Gastroesophageal sphincter (tissue), 4 donors: ENCODE measurements at regions not wholly inside any gene's neighbourhood (a gene's known extent, or its start where the extent isn't known, plus 50 kb on each side); places are given as distances from the start of the nearest gene placed in this dataset.

Experiments used
- ATAC-seq: fragments of 150-250 bp; one replicate; pipeline ENCODE4 v1.9.1; 2016; ENCODE audit warnings: mild to moderate bottlenecking, moderate library complexity
- H3K27ac ChIP-seq, 4 donors: fragments of 200-600 bp; sonication (generic) in 3 of 4; 1 replicate in 3 of 4; 2 replicates in 1 of 4; pipeline ENCODE4 v1.5.1; 2016 to 2019
- H3K27me3 ChIP-seq: fragments of 200-600 bp; sonication (generic); one replicate; pipeline ENCODE4 v1.5.1; 2019
- H3K36me3 ChIP-seq, 2 donors: fragments of 200-600 bp; sonication (generic); one replicate each; pipeline ENCODE4 v1.5.1; 2019; ENCODE audit warnings: control low read depth in 1 of 2
- H3K4me1 ChIP-seq, 3 donors: fragments of 200-600 bp; sonication (generic); 1 replicate in 2 of 3; 2 replicates in 1 of 3; pipeline ENCODE4 v1.5.1; 2016 to 2019; ENCODE audit warnings: control low read depth in 2 of 3
- H3K4me3 ChIP-seq, 2 donors: fragments of 200-600 bp; sonication (generic); one replicate each; pipeline ENCODE4 v1.5.1; 2019; ENCODE audit warnings: mild to moderate bottlenecking in 1 of 2, moderate library complexity in 1 of 2
- H3K9me3 ChIP-seq, 3 donors: fragments of 200-600 bp; sonication (generic); one replicate each; pipeline ENCODE4 v1.5.1; 2017 to 2019; ENCODE audit warnings: control low read depth in 2 of 3
- EP300 ChIP-seq: sonication (generic); formaldehyde crosslinking; IDR thresholded peaks from one replicate; pipeline ENCODE4 v1.6.1; 2017; ENCODE audit warnings: antibody characterized with exemption, mild to moderate bottlenecking
- POLR2A ChIP-seq, 2 donors: fragments of 450-650 bp; IDR thresholded peaks; one replicate each; pipeline ENCODE4 v1.6.1; 2017; ENCODE audit warnings: antibody characterized with exemption in 2 of 2, mild to moderate bottlenecking in 2 of 2, moderate library complexity in 1 of 2
- POLR2AphosphoS5 ChIP-seq: sonication (generic); formaldehyde crosslinking; IDR thresholded peaks from one replicate; pipeline ENCODE4 v1.6.1; 2017; ENCODE audit warnings: antibody characterized with exemption
- WGBS, 2 donors: methylation state at CpG; one replicate each; pipeline ENCODE4 v1.1.5; 2018; ENCODE audit warnings: low coverage in 1 of 2; 5-methylcytosine and 5-hydroxymethylcytosine counted together
- TF ChIP-seq, protein P1 (sequence below), 4 experiments: fragments of 200-600 bp in 2 of 4; fragments of 450-650 bp in 2 of 4; sonication (generic) in 1 of 4; IDR thresholded peaks; one replicate each; pipeline ENCODE4 v1.5.1; 2017 to 2019; ENCODE audit warnings: antibody characterized with exemption in 4 of 4, mild to moderate bottlenecking in 2 of 4, moderate library complexity in 2 of 4

DNA sequence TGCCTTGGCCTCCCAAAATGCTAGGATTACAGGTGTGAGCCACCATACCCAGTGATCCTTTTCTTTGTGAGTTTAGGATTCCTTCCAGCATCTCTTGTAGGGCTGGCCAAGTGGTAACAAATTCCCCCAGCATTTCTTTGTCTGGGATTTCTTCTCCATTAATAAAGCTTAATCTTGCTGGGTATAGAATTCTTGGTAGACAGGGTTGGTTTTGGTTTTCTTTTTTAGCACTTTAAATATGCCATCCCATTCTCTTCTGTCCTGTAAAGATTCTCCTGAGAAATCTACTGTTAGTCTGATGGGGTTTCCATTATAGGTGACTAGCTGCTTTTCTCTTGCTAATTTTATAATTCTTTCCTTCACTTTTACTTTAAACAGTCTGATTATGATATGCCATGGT, 173.0 kb upstream of the TOM1L1 start:
- Histone ChIP-seq H3K4me3 (no peak overlapping the region), H3K9me3 (peaks cover 0 to 59% (median 0%) of the 10 kb centered on the region in 3 donors), H3K4me1 (no peaks in the 10 kb centered on the region), H3K27me3 (no peaks in the 10 kb centered on the region), H3K27ac (no peak overlapping the region), H3K36me3 (no peaks in the 10 kb centered on the region)
- TF ChIP-seq POLR2AphosphoS5, result no peak
- TF ChIP-seq EP300, result no peak
- no peak for TF ChIP-seq POLR2A (IDR thresholded peaks at IDR 0.05)
- TF ChIP-seq, protein P1, sequence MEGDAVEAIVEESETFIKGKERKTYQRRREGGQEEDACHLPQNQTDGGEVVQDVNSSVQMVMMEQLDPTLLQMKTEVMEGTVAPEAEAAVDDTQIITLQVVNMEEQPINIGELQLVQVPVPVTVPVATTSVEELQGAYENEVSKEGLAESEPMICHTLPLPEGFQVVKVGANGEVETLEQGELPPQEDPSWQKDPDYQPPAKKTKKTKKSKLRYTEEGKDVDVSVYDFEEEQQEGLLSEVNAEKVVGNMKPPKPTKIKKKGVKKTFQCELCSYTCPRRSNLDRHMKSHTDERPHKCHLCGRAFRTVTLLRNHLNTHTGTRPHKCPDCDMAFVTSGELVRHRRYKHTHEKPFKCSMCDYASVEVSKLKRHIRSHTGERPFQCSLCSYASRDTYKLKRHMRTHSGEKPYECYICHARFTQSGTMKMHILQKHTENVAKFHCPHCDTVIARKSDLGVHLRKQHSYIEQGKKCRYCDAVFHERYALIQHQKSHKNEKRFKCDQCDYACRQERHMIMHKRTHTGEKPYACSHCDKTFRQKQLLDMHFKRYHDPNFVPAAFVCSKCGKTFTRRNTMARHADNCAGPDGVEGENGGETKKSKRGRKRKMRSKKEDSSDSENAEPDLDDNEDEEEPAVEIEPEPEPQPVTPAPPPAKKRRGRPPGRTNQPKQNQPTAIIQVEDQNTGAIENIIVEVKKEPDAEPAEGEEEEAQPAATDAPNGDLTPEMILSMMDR (IDR thresholded peaks at IDR 0.05), result no peak
- no peak for ATAC-seq

DNA sequence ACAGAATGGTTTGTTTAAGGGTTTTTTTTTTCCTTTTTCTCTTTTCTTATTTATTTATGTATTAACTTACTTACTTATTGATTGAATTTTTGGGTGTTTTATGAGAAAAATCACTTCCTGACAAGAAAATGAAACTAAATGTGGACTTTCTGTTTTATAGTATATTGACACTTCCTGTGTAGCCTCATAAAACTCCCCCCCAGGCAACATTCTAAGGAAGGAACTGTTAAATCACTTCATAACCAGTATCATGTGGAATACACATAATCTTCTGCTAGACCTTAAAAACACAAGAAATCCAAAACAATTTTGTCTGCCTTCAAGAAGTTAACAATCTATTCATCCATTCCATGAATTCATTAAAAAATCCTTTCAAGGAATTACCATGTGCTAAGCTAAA, 164.1 kb upstream of the TOM1L1 start:
- no peak for ATAC-seq
- peaks cover 0 to 22% (median 0%) of the 10 kb centered on the region in 3 donors for H3K9me3 ChIP-seq
- H3K27me3 ChIP-seq, result no peaks in the 10 kb centered on the region
- no peaks in the 10 kb centered on the region for H3K36me3 ChIP-seq
- no peaks in the 10 kb centered on the region for H3K4me1 ChIP-seq
- TF ChIP-seq EP300 (no peak), POLR2A (IDR thresholded peaks at IDR 0.05) (no peak), POLR2AphosphoS5 (no peak)
- TF ChIP-seq, protein P1 (IDR thresholded peaks at IDR 0.05), result no peak
- no peak overlapping the region for H3K27ac ChIP-seq
- H3K4me3 ChIP-seq, result no peak overlapping the region

DNA sequence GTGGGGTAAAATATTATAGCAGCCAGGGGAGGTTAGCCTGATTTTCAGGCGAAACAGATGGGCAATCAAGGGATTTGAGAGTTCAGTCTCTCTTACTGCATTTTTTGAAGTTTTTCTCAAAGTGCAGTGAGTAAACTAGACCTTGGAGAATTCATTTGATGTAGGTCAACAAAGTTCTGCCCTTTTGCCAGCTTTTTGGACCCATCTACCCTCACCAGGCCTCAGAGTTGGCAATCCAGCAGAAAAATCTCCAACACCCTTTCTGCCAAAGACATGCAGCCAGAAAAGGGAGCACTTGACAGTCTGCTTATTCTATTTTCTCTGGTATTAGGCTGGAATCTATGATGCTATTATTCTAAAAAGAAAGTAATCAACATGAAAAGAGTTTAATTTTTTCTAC, 162.2 kb upstream of the TOM1L1 start:
- Histone ChIP-seq H3K4me1 (no peaks in the 10 kb centered on the region), H3K9me3 (peaks cover 0 to 4% (median 0%) of the 10 kb centered on the region in 3 donors), H3K27ac (no peak overlapping the region), H3K36me3 (no peaks in the 10 kb centered on the region), H3K4me3 (no peak overlapping the region), H3K27me3 (no peaks in the 10 kb centered on the region)
- WGBS, 2 donors, result 71% methylated on average over 1 of the region's 1 CpG
- TF ChIP-seq POLR2AphosphoS5 (no peak), EP300 (no peak), POLR2A (IDR thresholded peaks at IDR 0.05) (no peak)
- TF ChIP-seq, protein P1 (IDR thresholded peaks at IDR 0.05), result no peak
- ATAC-seq, result no peak

DNA sequence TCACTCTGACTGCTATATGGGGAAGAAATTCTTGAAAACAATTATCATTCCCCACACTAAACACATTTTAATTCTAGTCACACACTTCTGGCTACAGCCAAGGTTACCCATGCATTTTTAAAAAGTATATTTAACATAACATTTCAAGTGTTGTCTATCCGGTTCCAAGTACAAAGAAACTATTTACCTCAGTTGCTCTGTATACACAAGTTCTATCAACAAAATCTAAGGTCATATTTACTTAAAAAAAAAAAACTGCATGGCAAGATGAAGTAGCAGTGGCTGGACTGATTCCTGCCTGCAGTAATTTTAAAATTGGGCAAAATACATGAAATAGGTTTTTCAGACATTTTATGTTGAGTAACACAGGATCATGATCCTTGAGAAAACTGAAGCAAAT, 155.9 kb upstream of the TOM1L1 start:
- no peaks in the 10 kb centered on the region for H3K27me3 ChIP-seq
- no peaks in the 10 kb centered on the region for H3K4me1 ChIP-seq
- H3K36me3 ChIP-seq, result no peaks in the 10 kb centered on the region
- WGBS, 2 donors, result 89 to 90% methylated on average over 1 of the region's 1 CpG
- no peak overlapping the region for H3K27ac ChIP-seq
- ATAC-seq, result no peak
- H3K4me3 ChIP-seq, result no peak overlapping the region
- peaks cover 0 to 26% (median 0%) of the 10 kb centered on the region in 3 donors for H3K9me3 ChIP-seq
- TF ChIP-seq POLR2AphosphoS5 (no peak), EP300 (no peak), POLR2A (IDR thresholded peaks at IDR 0.05) (no peak)
- TF ChIP-seq, protein P1 (IDR thresholded peaks at IDR 0.05), result no peak

DNA sequence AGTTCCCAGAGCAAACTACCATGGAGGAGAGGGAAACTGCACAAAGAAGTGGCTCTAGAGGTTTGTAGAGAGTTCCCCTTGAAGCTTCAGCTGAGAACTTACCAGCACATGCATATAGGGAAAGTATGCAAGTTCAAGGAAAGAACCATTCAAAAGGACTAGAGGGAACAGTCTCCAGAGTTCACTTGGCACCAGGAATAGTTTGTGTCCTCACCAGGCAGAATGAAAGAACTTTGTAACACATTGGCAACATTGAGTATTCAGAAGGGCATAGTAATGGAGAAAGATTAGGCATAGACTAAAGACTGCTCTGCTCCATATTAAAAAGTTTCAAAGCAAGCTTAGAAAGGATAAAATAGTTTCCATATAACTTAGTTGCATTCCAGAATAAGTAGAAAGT, 155.4 kb upstream of the TOM1L1 start:
- no peaks in the 10 kb centered on the region for H3K36me3 ChIP-seq
- H3K4me1 ChIP-seq, result no peaks in the 10 kb centered on the region
- H3K9me3 ChIP-seq, result peaks cover 0 to 26% (median 0%) of the 10 kb centered on the region in 3 donors
- H3K27me3 ChIP-seq, result no peaks in the 10 kb centered on the region
- H3K27ac ChIP-seq, result no peak overlapping the region
- H3K4me3 ChIP-seq, result no peak overlapping the region
- no peak for ATAC-seq
- TF ChIP-seq, protein P1 (IDR thresholded peaks at IDR 0.05), result no peak
- TF ChIP-seq POLR2A (IDR thresholded peaks at IDR 0.05) (no peak), POLR2AphosphoS5 (no peak), EP300 (no peak)
